ENCODE measurements at regions not wholly inside any gene's neighbourhood (a gene's known extent, or its start where the extent isn't known, plus 50 kb on each side); places are given as distances from the start of the nearest gene placed in this dataset.

GRCh38 chr16:87548046-87548445 is 54.3 kb upstream of the JPH3 start:
- no peak for DNase-seq
- no peak overlapping the region for H3K27ac ChIP-seq
- H3K36me3 ChIP-seq (ENCODE audit: low read depth, missing control alignments), result no peaks in the 10 kb centered on the region
- H3K9me3 ChIP-seq, result no peaks in the 10 kb centered on the region
- TF ChIP-seq POLR2A (IDR thresholded peaks at IDR 0.05) (no peak), CTCF (IDR thresholded peaks at IDR 0.05) (no peak)
- WGBS, 2 donors, result 30 to 43% methylated on average over 3 of the region's 3 CpGs
- H3K4me1 ChIP-seq, result peaks cover 4% of the 10 kb centered on the region
- H3K27me3 ChIP-seq, result no peaks in the 10 kb centered on the region
- intact Hi-C loops (cut with DNase I; ENCODE audit: low total_unique reads), result no loop called here
- no peak overlapping the region for H3K4me3 ChIP-seq

- no peaks in the 10 kb centered on the region for H3K36me3 ChIP-seq (ENCODE audit: low read depth, missing control alignments)
- no peaks in the 10 kb centered on the region for H3K4me1 ChIP-seq
- TF ChIP-seq POLR2A (IDR thresholded peaks at IDR 0.05) (no peak), CTCF (IDR thresholded peaks at IDR 0.05) (no peak)
- no peak for DNase-seq
- intact Hi-C loops (cut with DNase I; ENCODE audit: low total_unique reads), result no loop called here
- no peaks in the 10 kb centered on the region for H3K27me3 ChIP-seq
- WGBS, 2 donors, result 49 to 60% methylated on average over 27 to 28 of the region's 28 CpGs
- no peak overlapping the region for H3K27ac ChIP-seq
- H3K9me3 ChIP-seq, result no peaks in the 10 kb centered on the region
- no peak overlapping the region for H3K4me3 ChIP-seq
Measured at GRCh38 chr16:87543436-87544191, 50.8 kb upstream of the ZCCHC14 start.

- Histone ChIP-seq H3K27ac (no peak overlapping the region), H3K9me3 (no peaks in the 10 kb centered on the region), H3K4me1 (no peaks in the 10 kb centered on the region), H3K36me3 (ENCODE audit: low read depth, missing control alignments) (no peaks in the 10 kb centered on the region), H3K4me3 (no peak overlapping the region), H3K27me3 (no peaks in the 10 kb centered on the region)
- TF ChIP-seq POLR2A (IDR thresholded peaks at IDR 0.05), result no peak
- no peak for TF ChIP-seq CTCF (IDR thresholded peaks at IDR 0.05)
- 84 to 86% methylated on average over 10 to 17 of the region's 17 CpGs for WGBS, 2 donors
- DNase-seq, result no peak
- intact Hi-C loops (cut with DNase I; ENCODE audit: low total_unique reads), result no loop called here
Measured at GRCh38 chr16:87542531-87543102, 49.8 kb upstream of the ZCCHC14 start.

All from testis (tissue), 2 donors.